HG02678 (cell line): ENCODE measurements at regions not wholly inside any gene's neighbourhood (a gene's known extent, or its start where the extent isn't known, plus 50 kb on each side); places are given as distances from the start of the nearest gene placed in this dataset.
"Not testable (repeated sequence)": the region's sequence is repeated elsewhere in the genome, so short reads cannot be mapped to it uniquely, and the experiment has no call there.

ENCODE experiments used
- ATAC-seq: cut with Tn5 transposase; IDR thresholded peaks from one replicate; pipeline ENCODE4 v1.9.1; 2021; ENCODE audit warnings: mild to moderate bottlenecking, moderate library complexity; ENCODE audit not compliant: unreplicated experiment

GRCh38 chr1:112093372-112093694 is 103.9 kb upstream of the KCND3 start:
- ATAC-seq: no peak

DNA sequence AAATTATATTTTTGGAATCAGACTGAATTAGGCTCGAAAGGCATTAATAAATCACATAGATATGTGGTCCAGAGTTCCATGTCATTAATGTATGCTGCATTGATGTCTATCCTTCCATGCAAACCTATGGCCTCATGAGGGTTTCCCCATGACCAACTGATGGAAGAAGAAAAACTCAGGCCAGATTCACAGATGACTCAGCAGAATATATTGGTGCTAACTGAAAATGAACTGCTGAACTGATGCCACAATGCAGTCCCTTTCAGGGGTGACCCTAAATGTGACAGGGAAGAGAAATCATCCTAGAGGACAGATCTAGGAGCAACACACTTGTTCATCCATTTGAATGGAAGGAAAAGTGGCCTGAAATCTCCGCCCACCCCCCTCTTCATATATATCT is 110.5 kb upstream of the KCND3 start:
- ATAC-seq: no peak

GRCh38 chr1:112105557-112105956 is 116.1 kb upstream of the KCND3 start:
- ATAC-seq: no peak

DNA sequence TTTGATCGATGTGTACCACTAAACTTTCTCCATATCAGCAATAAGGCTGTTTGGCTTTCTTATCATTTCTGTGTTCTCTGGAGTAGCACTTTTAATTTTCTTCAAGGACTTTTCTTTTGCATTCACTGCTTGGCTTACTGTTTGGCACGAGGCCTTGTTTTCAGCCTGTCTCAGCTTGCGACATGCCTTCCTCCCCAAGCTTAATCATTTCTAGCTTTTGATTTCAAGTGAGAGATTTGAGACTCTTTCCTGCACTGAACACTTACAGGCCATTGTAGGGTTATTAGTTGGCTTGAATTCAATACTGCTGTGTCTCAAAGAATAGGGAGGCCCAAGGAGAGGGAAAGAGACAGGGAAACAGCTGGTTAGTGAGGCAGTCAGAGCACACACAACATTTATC is 120.6 kb upstream of the KCND3 start:
- no peak for ATAC-seq

- no peak for ATAC-seq
Measured at GRCh38 chr1:112111734-112112133, 122.3 kb upstream of the KCND3 start.

DNA sequence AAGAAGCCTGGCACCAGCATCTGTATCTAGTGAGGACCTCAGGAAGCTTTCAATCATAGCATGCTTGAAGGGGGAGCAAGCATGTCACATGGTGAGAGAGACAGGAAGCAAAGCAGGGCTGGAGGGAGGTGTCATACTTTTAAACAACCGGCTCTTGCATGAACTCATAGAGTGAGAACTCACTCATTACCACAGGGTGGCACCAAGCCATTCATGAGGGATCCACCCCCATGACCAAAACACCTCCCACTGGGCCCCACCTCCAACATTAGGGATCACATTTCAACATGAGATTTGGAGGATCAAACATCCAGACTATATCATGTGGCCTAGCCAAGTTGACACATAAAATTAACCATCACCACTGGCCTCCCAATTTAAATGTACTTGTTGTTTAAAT is 125.1 kb upstream of the KCND3 start:
- ATAC-seq: no peak

DNA sequence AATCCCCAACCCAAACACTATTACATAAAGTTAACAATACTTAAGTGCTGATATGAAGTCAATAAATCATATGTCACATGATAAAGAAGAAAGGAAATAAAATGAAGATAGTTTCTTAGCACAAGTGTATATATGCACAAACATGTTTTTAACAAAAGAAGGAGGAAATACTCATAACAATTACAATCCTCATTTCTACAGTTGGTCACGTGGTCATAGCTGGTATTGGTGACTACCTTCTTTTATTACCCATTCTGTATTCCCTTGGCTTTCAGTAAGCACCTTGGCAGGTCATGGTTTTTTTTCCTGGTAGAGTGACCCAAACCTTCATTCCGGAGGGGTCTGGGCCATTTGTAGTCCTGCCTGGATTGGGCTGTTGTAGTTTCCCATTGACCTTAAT is 137.1 kb upstream of the KCND3 start:
- no peak for ATAC-seq

DNA sequence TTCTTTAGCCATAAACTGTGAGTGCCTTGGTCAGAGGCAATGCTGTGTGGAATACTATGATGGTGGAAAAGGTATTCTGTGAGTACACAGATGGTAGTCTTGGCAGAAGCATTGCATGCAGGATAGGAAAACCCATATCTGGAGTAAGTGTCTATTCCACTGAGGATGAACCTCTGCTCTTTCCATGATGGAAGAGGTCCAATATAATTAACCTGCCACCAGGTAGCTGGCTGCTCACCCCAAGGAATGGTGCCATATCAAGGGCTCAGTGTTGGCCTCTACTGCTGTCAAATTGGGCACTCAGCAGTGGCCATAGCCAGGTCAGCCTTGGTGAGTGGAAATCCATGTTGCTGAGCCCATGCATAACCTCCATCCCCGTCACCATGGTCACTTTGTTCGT is 138.1 kb upstream of the KCND3 start:
- not testable (repeated sequence) for ATAC-seq

DNA sequence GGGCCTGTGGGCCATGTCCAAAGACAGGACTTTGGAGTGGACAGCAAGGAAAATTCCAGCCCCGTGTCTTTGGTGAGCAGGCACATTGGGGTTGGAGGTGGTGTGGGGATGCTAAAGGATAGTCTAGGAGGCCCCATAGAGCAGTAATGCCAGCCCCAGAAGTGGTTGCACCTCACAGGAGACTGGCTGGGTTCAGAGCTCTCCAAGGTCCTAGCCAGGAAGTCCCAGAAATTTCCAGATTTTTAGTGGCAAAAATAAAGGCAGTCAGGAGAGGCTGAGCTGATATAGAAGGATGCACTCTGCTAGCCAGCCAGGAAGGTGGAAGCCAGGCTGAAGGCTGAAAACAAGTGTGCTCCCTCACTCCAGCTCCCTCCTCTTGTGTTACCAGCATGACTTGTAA is 144.0 kb upstream of the KCND3 start:
- no peak for ATAC-seq

GRCh38 chr1:112140743-112141142 is 151.3 kb upstream of the KCND3 start:
- ATAC-seq: no peak

DNA sequence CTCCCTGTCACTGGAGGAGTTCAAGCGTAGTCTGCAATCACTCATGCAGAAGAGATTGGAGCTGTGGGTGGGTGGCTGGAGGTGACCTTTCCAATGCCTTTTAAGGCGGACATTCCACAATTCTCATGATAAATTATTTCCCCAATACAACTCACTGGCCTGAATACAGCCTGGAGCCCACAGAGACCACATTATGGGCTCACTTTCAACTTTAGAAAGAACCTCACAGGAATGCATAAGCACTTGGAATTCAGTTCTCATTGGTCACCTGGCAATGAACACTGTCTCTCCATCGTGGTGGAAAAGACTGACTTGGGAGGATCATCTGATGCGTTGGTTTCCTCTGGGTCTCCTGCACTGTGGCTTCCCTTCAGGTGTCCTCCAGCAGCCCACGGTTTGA is 151.8 kb upstream of the KCND3 start:
- no peak for ATAC-seq

- ATAC-seq: no peak
Measured at GRCh38 chr1:112141923-112142322, 152.5 kb upstream of the KCND3 start.

DNA sequence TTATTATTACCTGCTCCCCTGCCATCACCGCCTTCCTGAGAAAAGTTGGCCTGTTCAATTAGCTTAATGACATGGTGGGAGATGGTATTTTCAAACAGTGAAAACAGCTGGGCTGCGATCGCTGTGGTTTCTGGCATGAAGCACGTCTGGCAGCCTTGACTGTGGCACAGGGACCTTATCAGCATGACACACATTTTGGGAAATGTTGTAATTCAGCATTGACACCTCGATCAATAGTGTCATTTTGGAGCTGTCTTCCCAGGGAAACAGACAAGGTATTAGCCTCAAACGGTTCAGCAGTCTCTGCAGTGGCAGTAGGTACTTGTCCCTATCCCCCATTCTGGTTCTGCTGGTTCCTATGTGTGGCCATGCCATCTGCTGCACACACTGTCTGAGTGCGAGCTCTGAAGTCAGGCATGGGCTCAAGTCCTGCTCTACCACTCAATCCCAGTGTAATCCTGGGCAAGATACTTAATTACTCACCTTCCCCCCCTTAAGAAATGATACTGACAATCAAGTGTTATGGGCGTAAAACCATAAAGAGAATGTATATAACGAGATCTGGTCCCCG is 154.5 kb upstream of the KCND3 start:
- no peak for ATAC-seq

GRCh38 chr1:112144733-112145426 is 155.4 kb upstream of the KCND3 start:
- ATAC-seq: no peak

DNA sequence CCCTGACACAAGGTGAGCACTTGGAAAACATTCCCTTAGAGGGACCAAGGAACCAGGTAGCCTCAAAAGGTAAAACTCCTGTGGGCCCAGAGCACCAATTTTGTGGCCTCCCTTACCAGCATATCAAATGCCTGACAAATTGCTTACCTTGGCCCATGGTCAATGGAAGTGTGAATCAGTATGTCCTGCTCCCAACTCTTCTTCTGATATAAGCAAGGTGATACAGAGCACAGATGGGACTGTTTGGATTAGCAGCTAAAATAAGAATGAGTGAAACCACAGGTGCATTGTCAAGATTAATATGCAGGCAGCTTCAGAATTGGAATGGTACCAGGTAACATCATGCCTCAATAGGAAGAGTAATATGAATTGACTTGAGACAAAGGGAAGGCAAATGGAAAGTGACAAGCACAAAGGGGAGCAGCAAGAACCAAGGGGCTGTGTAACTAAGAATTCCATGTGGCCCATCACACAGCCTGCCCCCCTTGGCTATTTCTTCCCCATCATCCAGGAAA is 156.8 kb upstream of the KCND3 start:
- no peak for ATAC-seq

DNA sequence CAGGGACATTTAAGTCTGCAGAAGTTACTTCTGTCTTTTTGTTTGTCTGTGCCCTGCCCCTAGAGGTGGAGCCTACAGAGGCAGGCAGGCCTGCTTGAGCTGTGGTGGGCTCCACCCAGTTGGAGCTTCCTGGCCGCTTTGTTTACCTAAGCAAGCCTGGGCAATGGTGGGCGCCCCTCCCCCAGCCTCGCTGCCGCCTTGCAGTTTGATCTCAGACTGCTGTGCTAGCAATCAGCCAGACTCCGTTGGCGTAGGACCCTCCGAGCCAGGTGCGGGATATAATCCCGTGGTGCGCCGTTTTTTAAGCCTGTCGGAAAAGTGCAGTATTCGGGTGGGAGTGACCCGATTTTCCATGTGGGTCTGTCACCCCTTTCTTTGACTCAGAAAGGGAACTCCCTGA is 170.7 kb upstream of the KCND3 start:
- ATAC-seq: not testable (repeated sequence)

DNA sequence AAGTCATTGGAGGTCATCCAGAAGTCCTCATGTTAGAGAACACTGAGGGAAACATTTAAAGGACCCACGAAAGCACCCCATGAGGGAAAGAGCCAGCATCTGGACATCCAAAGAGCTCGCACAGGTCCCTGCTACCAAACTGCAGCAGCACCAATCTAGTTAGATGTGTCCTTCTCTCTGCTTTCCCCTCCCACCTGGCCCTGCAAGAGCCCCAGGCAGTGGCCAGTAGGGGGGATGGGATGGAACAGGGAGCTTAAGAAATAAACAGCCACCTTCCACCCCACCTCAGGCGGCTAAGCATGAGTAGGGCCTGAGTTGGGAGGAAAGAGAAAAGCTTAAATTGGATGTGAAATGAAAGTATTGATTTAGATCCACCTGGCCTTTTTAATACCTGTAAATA is 175.9 kb upstream of the KCND3 start:
- ATAC-seq: no peak

GRCh38 chr1:112169517-112169916 is 180.0 kb upstream of the KCND3 start:
- no peak for ATAC-seq

GRCh38 chr1:112172294-112172882 is 182.9 kb upstream of the KCND3 start:
- ATAC-seq: no peak

DNA sequence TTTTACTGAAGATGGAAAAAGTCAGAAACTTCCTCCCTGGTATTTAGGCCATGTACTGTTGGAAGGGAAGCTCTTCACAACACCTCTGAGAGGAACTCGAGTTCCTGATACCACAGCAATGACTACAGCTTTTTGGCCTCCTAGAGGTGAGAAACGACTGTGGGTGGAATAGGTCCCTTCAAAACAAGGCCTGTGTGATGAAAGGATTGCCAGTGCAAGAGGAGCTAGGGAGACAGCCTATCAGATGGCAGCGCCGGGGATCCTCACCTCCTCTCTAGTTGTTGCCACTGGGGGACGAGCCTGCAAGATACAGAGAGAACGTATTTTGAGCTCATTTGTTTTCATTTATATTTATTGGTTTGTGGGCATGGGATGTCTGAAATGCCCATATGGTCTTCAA is 187.8 kb upstream of the KCND3 start:
- no peak for ATAC-seq

- ATAC-seq: no peak
Measured at GRCh38 chr1:112188611-112189010, 199.1 kb upstream of the KCND3 start.

DNA sequence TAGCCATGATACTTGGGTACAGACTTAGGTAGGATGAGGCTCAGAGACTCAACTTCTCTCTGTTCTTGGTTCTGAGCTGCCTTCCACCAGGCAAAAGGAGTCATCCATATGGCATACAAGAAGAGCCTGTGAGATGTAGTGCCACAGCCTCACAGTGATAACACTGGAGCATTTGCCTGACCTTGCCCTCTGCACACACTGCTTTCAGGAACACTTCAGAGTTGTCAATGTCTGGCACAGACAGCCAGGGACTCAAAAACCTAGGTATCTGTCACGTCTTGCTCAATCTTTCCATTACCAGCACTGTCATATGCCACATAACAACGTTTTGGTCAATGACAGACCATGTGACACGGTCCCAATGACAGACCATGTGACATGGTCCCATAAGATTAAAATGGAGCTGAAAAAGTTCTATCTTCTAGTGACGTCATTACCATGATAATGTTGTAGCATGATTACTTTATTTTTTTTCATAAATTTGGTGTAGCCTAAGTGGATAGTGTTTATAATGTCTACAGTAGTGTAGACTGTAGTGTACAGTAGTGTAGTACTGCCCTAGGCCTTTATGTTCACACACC is 199.9 kb upstream of the CTTNBP2NL start:
- no peak for ATAC-seq
